ENCODE measurements at regions not wholly inside any gene's neighbourhood (a gene's known extent, or its start where the extent isn't known, plus 50 kb on each side); places are given as distances from the start of the nearest gene placed in this dataset.

DNA sequence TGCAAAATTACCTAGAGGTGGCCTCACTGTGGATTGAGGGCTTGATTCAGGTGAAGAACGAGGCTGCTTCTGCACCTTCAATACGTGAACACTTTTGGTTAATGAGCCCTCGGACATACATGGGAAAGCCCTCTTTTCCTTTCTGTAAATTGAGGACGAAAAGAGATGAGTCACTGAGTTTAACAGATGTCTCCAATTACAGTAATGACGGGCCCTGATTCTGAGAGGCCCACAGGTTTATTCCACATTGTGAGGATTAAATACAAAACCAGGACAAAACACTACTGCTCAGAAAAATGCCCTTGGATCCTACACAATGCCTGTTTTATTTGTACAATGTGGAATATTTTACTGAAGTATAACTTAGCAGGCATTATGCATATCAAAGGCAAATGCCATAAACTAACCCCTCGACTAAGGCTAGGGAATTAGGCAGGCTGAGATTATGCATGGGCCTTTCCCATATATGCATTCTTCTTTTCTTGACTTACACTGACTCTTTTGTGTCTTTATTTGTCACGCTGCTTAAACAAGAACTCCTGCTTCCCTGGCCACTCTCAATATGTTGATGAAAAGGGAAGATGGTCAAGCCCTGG is 819.9 kb downstream of the OLFM4 start:
- DNase-seq (ENCODE audit: low spot score) = no peak

DNA sequence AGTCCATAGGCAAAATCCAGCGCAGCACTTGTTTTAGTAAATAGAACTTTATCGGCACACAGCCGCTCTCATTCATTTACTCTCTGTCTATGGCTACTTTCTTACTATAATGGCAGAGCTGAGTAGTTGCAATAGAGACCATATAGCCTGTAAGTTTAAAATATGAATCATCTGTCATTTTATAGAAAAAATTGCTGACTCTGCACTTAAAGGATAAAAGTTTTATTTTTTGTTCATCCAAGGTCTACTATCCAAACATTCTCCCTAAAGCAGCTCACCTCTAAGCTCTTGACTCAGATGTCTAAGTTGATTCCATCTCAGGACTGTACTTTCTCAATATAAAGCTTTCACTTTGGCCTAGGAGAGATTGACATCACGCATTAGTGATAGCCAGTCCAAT is 825.7 kb downstream of the OLFM4 start:
- DNase-seq (ENCODE audit: low spot score) = no peak

DNA sequence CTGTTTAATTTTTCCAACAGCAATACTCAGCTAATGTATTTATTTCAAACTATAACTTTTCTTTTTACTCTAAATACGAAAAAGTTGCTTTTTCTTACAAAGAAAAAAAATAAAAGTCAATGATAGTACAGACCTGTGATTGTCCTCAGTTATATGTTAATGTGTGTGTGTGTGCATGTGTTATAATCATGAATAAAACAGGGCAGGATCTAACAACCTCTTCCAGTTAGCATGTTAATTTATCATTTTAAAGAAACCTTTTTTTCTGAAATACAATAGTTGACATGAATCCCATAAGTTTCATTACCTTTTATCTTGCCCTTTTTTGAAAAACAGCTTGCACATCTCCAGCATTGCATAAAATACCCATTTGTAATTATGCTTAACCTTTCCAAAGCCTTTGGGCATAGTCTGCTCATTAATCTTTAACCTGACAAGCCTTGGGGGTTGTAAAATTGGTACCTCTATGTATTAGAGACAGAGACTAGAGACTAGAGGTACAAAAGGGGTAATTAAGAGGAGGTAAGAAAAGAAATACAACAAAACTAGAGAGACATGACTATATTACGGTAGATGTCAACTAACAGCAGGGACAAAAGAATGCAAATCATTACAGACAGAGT is 828.1 kb downstream of the OLFM4 start:
- DNase-seq (ENCODE audit: low spot score) = no peak

- no peak for DNase-seq (ENCODE audit: low spot score)
Observed at GRCh38 chr13:53863520-53863919, 834.9 kb downstream of the OLFM4 start.

DNA sequence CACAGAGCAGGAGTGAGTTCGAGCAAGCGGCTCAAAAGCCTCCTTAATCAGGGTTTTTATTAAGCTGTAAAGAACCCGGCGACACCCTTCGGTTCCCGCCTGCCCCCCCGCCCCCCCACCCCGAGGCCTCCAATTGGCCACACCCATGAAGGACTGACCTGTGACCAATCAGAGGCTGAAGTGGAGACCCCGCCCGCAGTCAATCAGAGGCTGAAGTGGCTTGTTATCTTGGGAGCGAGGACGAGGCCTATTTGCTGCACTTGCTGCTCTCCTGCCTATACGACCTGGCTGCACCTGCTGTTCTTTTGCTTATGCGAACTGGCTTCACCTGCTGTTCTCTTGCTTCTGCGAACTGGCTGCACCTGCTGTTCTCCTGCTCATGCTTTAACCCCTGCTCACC is 844.9 kb downstream of the OLFM4 start:
- no peak for DNase-seq (ENCODE audit: low spot score)

GRCh38 chr13:53878861-53879260 is 850.2 kb downstream of the OLFM4 start:
- no peak for DNase-seq (ENCODE audit: low spot score)

GRCh38 chr13:53885997-53886396 is 857.4 kb downstream of the OLFM4 start:
- no peak for DNase-seq (ENCODE audit: low spot score)

DNA sequence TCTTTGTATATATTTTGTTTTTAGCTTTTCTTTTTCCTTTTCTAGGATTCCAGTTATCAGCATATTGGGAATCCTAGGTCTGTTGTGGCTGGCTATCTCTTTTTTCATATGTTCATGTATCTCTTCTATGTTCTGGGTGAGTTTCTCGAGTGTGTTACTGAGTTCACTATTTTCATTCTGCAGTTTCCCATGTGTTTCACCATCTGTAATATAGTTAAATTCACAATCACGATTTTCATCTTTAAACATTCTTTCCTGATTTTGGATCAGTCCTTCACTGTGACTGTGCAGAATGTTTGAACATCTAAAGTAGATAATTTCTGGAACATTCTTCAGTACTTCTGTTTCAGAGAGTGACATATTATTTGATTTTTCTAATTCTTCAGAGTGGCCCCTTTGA is 862.1 kb downstream of the OLFM4 start:
- DNase-seq (ENCODE audit: low spot score) = no peak

DNA sequence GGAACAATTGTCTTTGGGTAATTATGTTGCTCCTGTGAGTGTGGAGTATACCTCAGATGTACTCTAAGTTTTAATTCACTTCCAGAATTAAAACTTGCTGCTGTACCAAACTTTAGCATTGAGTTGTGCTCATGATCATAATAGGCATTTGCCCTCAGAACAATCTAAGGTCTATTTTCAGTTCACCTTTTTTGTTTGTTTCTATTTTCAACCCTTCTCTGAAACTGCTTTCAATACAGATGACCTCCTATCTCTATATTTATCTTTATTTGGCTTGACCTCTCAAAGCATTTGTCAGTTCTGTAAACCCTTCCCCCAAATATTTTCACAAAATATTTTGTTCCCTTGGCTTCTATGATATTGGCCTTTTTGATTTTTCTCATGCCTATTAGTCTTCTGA is 873.0 kb downstream of the OLFM4 start:
- DNase-seq (ENCODE audit: low spot score) = no peak

- DNase-seq (ENCODE audit: low spot score) = no peak
Observed at GRCh38 chr13:53907891-53908290, 879.3 kb downstream of the OLFM4 start.

DNA sequence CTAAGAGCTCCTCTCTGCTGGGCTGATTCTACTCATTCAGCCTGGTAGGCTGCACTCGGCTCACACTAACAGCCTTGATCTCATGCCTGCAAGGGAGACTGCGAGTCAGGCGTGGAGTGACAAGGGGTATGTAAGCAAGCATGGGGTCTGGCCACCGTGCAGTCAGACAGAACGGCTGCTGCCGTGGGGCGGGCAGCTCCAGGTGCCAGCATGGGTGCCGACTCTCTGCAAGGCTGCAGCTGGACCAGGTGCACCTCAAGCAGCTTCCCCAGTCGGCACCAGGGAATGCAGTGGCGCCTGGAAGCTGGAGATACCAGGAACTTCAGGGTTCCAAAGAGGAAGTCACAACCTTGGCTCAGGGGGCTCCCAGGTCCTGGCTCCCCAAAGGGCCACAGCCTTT is 892.3 kb downstream of the OLFM4 start:
- DNase-seq (ENCODE audit: low spot score) = no peak

DNA sequence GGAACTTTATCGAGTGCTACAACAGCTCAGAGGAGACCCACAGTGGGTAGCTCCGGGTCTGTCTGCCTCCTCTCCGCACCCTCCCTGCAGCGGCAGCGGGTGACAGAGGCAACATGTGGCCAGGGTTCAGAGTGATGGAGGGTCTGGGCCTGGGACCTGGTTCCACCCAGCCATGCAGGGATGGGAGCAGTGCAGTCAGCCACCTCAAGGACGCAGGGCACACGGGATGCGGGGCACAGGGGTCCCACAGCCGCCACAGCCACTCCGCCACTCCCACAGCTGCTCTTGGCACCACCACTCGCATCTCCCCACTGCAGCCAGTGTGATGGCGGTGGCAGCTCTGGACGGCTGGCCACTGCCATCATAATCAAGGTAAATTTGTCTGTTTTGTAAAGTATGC is 892.9 kb downstream of the OLFM4 start:
- DNase-seq (ENCODE audit: low spot score) = no peak

GRCh38 chr13:53941588-53942190 is 913.1 kb downstream of the OLFM4 start:
- DNase-seq (ENCODE audit: low spot score) = no peak

- no peak for DNase-seq (ENCODE audit: low spot score)
Observed at GRCh38 chr13:53946500-53946899, 917.9 kb downstream of the OLFM4 start.

DNA sequence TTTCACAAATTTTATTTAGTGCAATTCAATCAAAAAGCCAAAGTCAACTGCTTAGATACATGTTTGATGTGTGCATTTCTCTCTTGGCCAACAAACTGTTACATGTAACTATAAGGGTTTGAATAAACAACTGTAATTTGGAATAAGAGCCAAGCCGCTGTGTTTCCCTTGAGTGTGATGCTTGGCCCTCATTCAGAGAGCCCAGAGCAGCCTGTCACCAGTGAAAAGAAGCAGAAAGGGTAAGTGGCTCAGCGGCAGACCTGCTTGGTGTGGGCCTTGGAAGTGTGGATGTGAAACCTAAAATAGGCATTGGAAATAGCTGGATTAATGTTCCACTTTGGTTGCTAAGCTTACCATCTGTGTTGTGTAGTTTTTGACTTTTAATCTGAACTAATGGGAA is 924.6 kb downstream of the OLFM4 start:
- DNase-seq (ENCODE audit: low spot score) = no peak
